ENCODE measurements at regions not wholly inside any gene's neighbourhood (a gene's known extent, or its start where the extent isn't known, plus 50 kb on each side); places are given as distances from the start of the nearest gene placed in this dataset.

GRCh38 chr3:68067314-68067713 lies 412.9 kb upstream of the SUCLG2 start:
- TF ChIP-seq CTCF (IDR thresholded peaks at IDR 0.05; ENCODE audit: low read length) (no peak), EZH2 (IDR thresholded peaks at IDR 0.05; ENCODE audit: borderline replicate concordance, low read length) (no peak)

Data from OCI-LY1 (cell line).